Upper lobe of right lung (tissue), 1 donor: ENCODE measurements at regions not wholly inside any gene's neighbourhood (a gene's known extent, or its start where the extent isn't known, plus 50 kb on each side); places are given as distances from the start of the nearest gene placed in this dataset.
"Not testable (repeated sequence)": the region's sequence is repeated elsewhere in the genome, so short reads cannot be mapped to it uniquely, and the experiment has no call there.

Experiments used
- ATAC-seq: fragments of 200-7000 bp; cut with Tn5 transposase; one replicate; pipeline ENCODE4 v1.9.1; 2020; ENCODE audit warnings: mild to moderate bottlenecking, moderate library complexity
- DNase-seq: peaks from one replicate; pipeline ENCODE4 v3.0.0-alpha.2; 2020
- H3K27ac ChIP-seq: fragments of 200-600 bp; one replicate; pipeline ENCODE4 v1.8.0; 2022
- H3K27me3 ChIP-seq: fragments of 200-600 bp; one replicate; pipeline ENCODE4 v1.8.0; 2022; ENCODE audit warnings: mild to moderate bottlenecking
- H3K36me3 ChIP-seq: fragments of 200-600 bp; one replicate; pipeline ENCODE4 v1.8.0; 2022
- H3K4me1 ChIP-seq: fragments of 200-600 bp; one replicate; pipeline ENCODE4 v1.8.0; 2022
- H3K4me3 ChIP-seq: fragments of 200-600 bp; one replicate; pipeline ENCODE4 v1.8.0; 2022; ENCODE audit warnings: mild to moderate bottlenecking
- H3K9me3 ChIP-seq: fragments of 200-600 bp; one replicate; pipeline ENCODE4 v1.8.0; 2022
- CTCF ChIP-seq: fragments of 200-600 bp; IDR thresholded peaks from one replicate; pipeline ENCODE4 v1.8.0; 2022; ENCODE audit warnings: antibody characterized with exemption
- intact Hi-C: fragments of 100-400 bp; cut with DNase I; formaldehyde crosslinking; loops from one replicate; pipeline ENCODE4 v1.11.0; 2022
- donor health status: DM: no; HTN: yes; CAD: no; lungs with severe emphysema.

GRCh38 chr22:48622891-48623545 lies 1204.7 kb downstream of the BRD1 start:
- Histone ChIP-seq H3K36me3 (no peaks in the 10 kb centered on the region), H3K9me3 (no peaks in the 10 kb centered on the region), H3K27me3 (no peaks in the 10 kb centered on the region), H3K4me1 (no peaks in the 10 kb centered on the region), H3K27ac (no peak overlapping the region), H3K4me3 (no peak overlapping the region)
- TF ChIP-seq CTCF, result no peak
- DNase-seq, result no peak
- no peak for ATAC-seq
- intact Hi-C loops, result no loop called here

GRCh38 chr22:48621085-48621484 lies 1206.6 kb downstream of the BRD1 start:
- H3K4me1 ChIP-seq, result no peaks in the 10 kb centered on the region
- no peak for TF ChIP-seq CTCF
- intact Hi-C loops, result no loop called here
- H3K27me3 ChIP-seq, result no peaks in the 10 kb centered on the region
- ATAC-seq, result no peak
- H3K27ac ChIP-seq, result no peak overlapping the region
- DNase-seq, result no peak
- H3K9me3 ChIP-seq, result no peaks in the 10 kb centered on the region
- no peaks in the 10 kb centered on the region for H3K36me3 ChIP-seq
- H3K4me3 ChIP-seq, result no peak overlapping the region

- H3K36me3 ChIP-seq, intact Hi-C loops, H3K27ac ChIP-seq, DNase-seq, H3K4me1 ChIP-seq, H3K9me3 ChIP-seq, H3K27me3 ChIP-seq, ATAC-seq, H3K4me3 ChIP-seq: not testable (repeated sequence)
Measured at GRCh38 chr22:48620460-48620859, 1207.2 kb downstream of the BRD1 start.

- DNase-seq (no peak), ATAC-seq (no peak)
- Histone ChIP-seq H3K9me3 (no peaks in the 10 kb centered on the region), H3K27ac (no peak overlapping the region), H3K4me3 (no peak overlapping the region), H3K36me3 (no peaks in the 10 kb centered on the region), H3K4me1 (no peaks in the 10 kb centered on the region), H3K27me3 (no peaks in the 10 kb centered on the region)
- intact Hi-C loops, result no loop called here
- TF ChIP-seq CTCF, result no peak
Measured at GRCh38 chr22:48619721-48620120, 1208.0 kb downstream of the BRD1 start.

- H3K36me3 ChIP-seq, result no peaks in the 10 kb centered on the region
- no peak for TF ChIP-seq CTCF
- H3K27ac ChIP-seq, result no peak overlapping the region
- no peaks in the 10 kb centered on the region for H3K27me3 ChIP-seq
- no peak for ATAC-seq
- intact Hi-C loops, result no loop called here
- DNase-seq, result no peak
- H3K4me1 ChIP-seq, result no peaks in the 10 kb centered on the region
- no peak overlapping the region for H3K4me3 ChIP-seq
- H3K9me3 ChIP-seq, result no peaks in the 10 kb centered on the region
Measured at GRCh38 chr22:48618326-48618725, 1209.3 kb downstream of the BRD1 start.

GRCh38 chr22:48616656-48617055 lies 1211.0 kb downstream of the BRD1 start:
- H3K4me3 ChIP-seq, result no peak overlapping the region
- H3K27me3 ChIP-seq, result no peaks in the 10 kb centered on the region
- TF ChIP-seq CTCF, result no peak
- no peak overlapping the region for H3K27ac ChIP-seq
- no peaks in the 10 kb centered on the region for H3K4me1 ChIP-seq
- ATAC-seq (no peak), DNase-seq (no peak)
- no peaks in the 10 kb centered on the region for H3K36me3 ChIP-seq
- no peaks in the 10 kb centered on the region for H3K9me3 ChIP-seq
- intact Hi-C loops, result no loop called here
